Erythroblast (primary cell): ENCODE measurements at regions not wholly inside any gene's neighbourhood (a gene's known extent, or its start where the extent isn't known, plus 50 kb on each side); places are given as distances from the start of the nearest gene placed in this dataset.

ENCODE experiments used
- GATA1 ChIP-seq: IDR thresholded peaks from 2 replicates; pipeline ENCODE4 v1.6.1; 2011; ENCODE audit warnings: low read depth, mild to moderate bottlenecking, control low read depth, low read length, moderate library complexity
- POLR2A ChIP-seq: IDR thresholded peaks from 2 replicates; pipeline ENCODE4 v1.6.1; 2011; ENCODE audit warnings: mild to moderate bottlenecking, low read length

DNA sequence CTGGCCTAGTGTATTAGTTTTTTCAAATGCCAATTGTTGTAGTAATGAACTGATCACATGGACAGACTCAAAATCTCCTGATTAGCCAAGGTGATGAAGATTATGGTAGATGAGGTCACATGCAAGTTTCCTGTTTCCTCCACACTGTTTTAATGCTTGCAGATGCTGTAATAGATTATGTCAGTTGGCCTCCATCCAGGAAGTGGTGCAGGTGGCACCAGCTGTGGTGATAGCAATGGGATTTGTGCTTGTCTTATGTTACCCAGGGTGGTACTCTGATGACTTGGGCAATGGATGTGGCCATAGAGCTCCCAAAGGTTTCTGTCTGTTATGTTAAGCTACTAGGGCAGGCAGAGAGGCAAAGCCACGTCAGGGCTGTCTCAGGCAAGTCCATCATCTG, 332.9 kb upstream of the DDX18 start:
- TF ChIP-seq POLR2A: no peak
- no peak for TF ChIP-seq GATA1
